GM18511 (cell line): ENCODE measurements at regions not wholly inside any gene's neighbourhood (a gene's known extent, or its start where the extent isn't known, plus 50 kb on each side); places are given as distances from the start of the nearest gene placed in this dataset.

Source experiments
- ATAC-seq: cut with Tn5 transposase; IDR thresholded peaks from one replicate; pipeline ENCODE4 v1.9.1; 2021; ENCODE audit warnings: mild to moderate bottlenecking, moderate library complexity; ENCODE audit not compliant: unreplicated experiment

GRCh38 chr1:230517326-230517725 lies 91.2 kb upstream of the PGBD5 start:
- no peak for ATAC-seq

- ATAC-seq: no peak
These were observed 90.8 kb upstream of the PGBD5 start for GRCh38 chr1:230516889-230517288.

GRCh38 chr1:230515451-230516145 lies 89.5 kb upstream of the PGBD5 start:
- ATAC-seq: no peak

GRCh38 chr1:230510496-230510895 lies 84.4 kb upstream of the PGBD5 start:
- no peak for ATAC-seq

- peak; percentile 67 for ATAC-seq
These were observed 83.3 kb upstream of the PGBD5 start for GRCh38 chr1:230509281-230509977.

GRCh38 chr1:230507666-230508402 lies 81.7 kb upstream of the PGBD5 start:
- no peak for ATAC-seq

- no peak for ATAC-seq
These were observed 81.1 kb upstream of the PGBD5 start for GRCh38 chr1:230507236-230507635.

GRCh38 chr1:230506451-230506850 lies 80.3 kb upstream of the PGBD5 start:
- no peak for ATAC-seq

GRCh38 chr1:230504310-230504709 lies 78.2 kb upstream of the PGBD5 start:
- ATAC-seq: no peak

GRCh38 chr1:230503726-230504125 lies 77.6 kb upstream of the PGBD5 start:
- ATAC-seq: no peak

GRCh38 chr1:230502996-230503395 lies 76.9 kb upstream of the PGBD5 start:
- no peak for ATAC-seq

- ATAC-seq: no peak
These were observed 76.2 kb upstream of the PGBD5 start for GRCh38 chr1:230502306-230502705.

GRCh38 chr1:230501849-230502248 lies 75.7 kb upstream of the PGBD5 start:
- no peak for ATAC-seq

GRCh38 chr1:230501242-230501641 lies 75.1 kb upstream of the PGBD5 start:
- no peak for ATAC-seq

- no peak for ATAC-seq
These were observed 73.9 kb upstream of the PGBD5 start for GRCh38 chr1:230500063-230500462.

GRCh38 chr1:230499496-230499895 lies 73.4 kb upstream of the PGBD5 start:
- ATAC-seq: no peak

GRCh38 chr1:230498704-230499103 lies 72.6 kb upstream of the PGBD5 start:
- ATAC-seq: no peak

GRCh38 chr1:230496451-230496850 lies 70.3 kb upstream of the PGBD5 start:
- ATAC-seq: no peak

- ATAC-seq: no peak
These were observed 69.8 kb upstream of the PGBD5 start for GRCh38 chr1:230495891-230496385.

GRCh38 chr1:230495076-230495475 lies 68.9 kb upstream of the PGBD5 start:
- ATAC-seq: no peak

GRCh38 chr1:230494514-230494913 lies 68.4 kb upstream of the PGBD5 start:
- ATAC-seq: no peak

- no peak for ATAC-seq
These were observed 67.9 kb upstream of the PGBD5 start for GRCh38 chr1:230494026-230494425.
